ENCODE measurements at regions not wholly inside any gene's neighbourhood (a gene's known extent, or its start where the extent isn't known, plus 50 kb on each side); places are given as distances from the start of the nearest gene placed in this dataset.

GRCh38 chr12:116498471-116498870 is 60.7 kb upstream of the MAP1LC3B2 start:
- no peak for DNase-seq

GRCh38 chr12:116502141-116502725 is 56.9 kb upstream of the MAP1LC3B2 start:
- DNase-seq = no peak

GRCh38 chr12:116502989-116503496 is 56.1 kb upstream of the MAP1LC3B2 start:
- DNase-seq = no peak

- no peak for DNase-seq
Observed at GRCh38 chr12:116504438-116504837, 54.7 kb upstream of the MAP1LC3B2 start.

GRCh38 chr12:116506697-116507064 is 52.5 kb upstream of the MAP1LC3B2 start:
- DNase-seq = no peak

GRCh38 chr12:116508145-116509121 is 50.7 kb upstream of the MAP1LC3B2 start:
- DNase-seq = peak; percentile 63

Measured in CD4-positive, alpha-beta T cell treated with Interleukin-17A for 4 hours (primary cell).